RWPE2 (cell line): ENCODE measurements at regions not wholly inside any gene's neighbourhood (a gene's known extent, or its start where the extent isn't known, plus 50 kb on each side); places are given as distances from the start of the nearest gene placed in this dataset.

Experiments used
- ATAC-seq: fragments of 200-7000 bp; cut with Tn5 transposase; 3 replicates; pipeline ENCODE4 v1.9.1; 2021; ENCODE audit warnings: low read depth
- DNase-seq: peaks from one replicate; pipeline ENCODE4 v3.0.0-alpha.2; 2020; ENCODE audit warnings: low spot score
- H3K27ac ChIP-seq: fragments of 450-650 bp; 2 replicates; pipeline ENCODE4 v1.5.1; 2017; ENCODE audit warnings: mild to moderate bottlenecking; ENCODE audit not compliant: poor library complexity, severe bottlenecking
- H3K27me3 ChIP-seq: fragments of 250-450 bp; sonication (Bioruptor Pico); 2 replicates; pipeline ENCODE4 v1.5.1; 2021; ENCODE audit warnings: mild to moderate bottlenecking, moderate library complexity; ENCODE audit not compliant: insufficient read depth, poor library complexity, severe bottlenecking
- H3K36me3 ChIP-seq: fragments of 250-450 bp; sonication (Bioruptor Pico); 2 replicates; pipeline ENCODE4 v1.5.1; 2020; ENCODE audit warnings: low read depth, mild to moderate bottlenecking, moderate library complexity
- H3K4me1 ChIP-seq: fragments of 250-450 bp; sonication (Bioruptor Pico); 2 replicates; pipeline ENCODE4 v1.5.1; 2021; ENCODE audit warnings: mild to moderate bottlenecking, moderate library complexity; ENCODE audit not compliant: insufficient read depth, poor library complexity, severe bottlenecking
- H3K4me3 ChIP-seq: fragments of 250-450 bp; sonication (Bioruptor Pico); 2 replicates; pipeline ENCODE4 v1.5.1; 2021; ENCODE audit warnings: mild to moderate bottlenecking, moderate library complexity; ENCODE audit not compliant: severe bottlenecking
- H3K9me3 ChIP-seq: fragments of 250-450 bp; sonication (Bioruptor Pico); 2 replicates; pipeline ENCODE4 v1.5.1; 2021; ENCODE audit warnings: mild to moderate bottlenecking, moderate library complexity; ENCODE audit not compliant: severe bottlenecking
- CTCF ChIP-seq: fragments of 450-650 bp; IDR thresholded peaks from one replicate; pipeline ENCODE4 v1.5.1; 2017; ENCODE audit warnings: mild to moderate bottlenecking, moderate library complexity; ENCODE audit not compliant: poor library complexity, severe bottlenecking

DNA sequence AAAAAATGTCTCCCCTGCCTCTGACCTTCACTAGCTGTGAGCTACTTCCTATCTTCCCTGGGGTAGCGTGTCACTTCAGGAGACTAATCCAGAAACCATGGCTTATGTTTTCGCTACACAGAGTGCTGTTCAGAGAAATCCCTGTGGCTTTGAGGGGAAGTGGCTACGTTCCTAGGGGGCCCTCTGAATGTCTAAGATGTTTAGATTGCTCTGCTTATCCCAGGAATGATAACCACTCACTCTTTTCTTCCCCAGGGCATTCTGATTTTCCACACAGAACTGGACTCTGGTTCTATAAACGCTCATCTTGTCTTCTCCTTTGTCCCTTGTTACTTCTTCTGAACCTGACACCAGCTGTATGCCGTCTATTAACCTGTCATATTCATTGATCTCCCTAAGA is 572.5 kb downstream of the OLFM4 start:
- H3K4me1 ChIP-seq: no peaks in the 10 kb centered on the region
- TF ChIP-seq CTCF: no peak
- no peak overlapping the region for H3K4me3 ChIP-seq
- H3K27me3 ChIP-seq: no peaks in the 10 kb centered on the region
- no peaks in the 10 kb centered on the region for H3K36me3 ChIP-seq
- ATAC-seq (no peak), DNase-seq (no peak)
- no peak overlapping the region for H3K27ac ChIP-seq
- no peaks in the 10 kb centered on the region for H3K9me3 ChIP-seq

- Histone ChIP-seq H3K27ac (no peak overlapping the region), H3K27me3 (no peaks in the 10 kb centered on the region), H3K9me3 (no peaks in the 10 kb centered on the region), H3K4me1 (no peaks in the 10 kb centered on the region), H3K4me3 (no peak overlapping the region), H3K36me3 (no peaks in the 10 kb centered on the region)
- DNase-seq (no peak), ATAC-seq (no peak)
- TF ChIP-seq CTCF: no peak
These were observed 576.7 kb downstream of the OLFM4 start for GRCh38 chr13:53605326-53605725.

- no peak overlapping the region for H3K27ac ChIP-seq
- ATAC-seq: no peak
These were observed 583.6 kb downstream of the OLFM4 start for GRCh38 chr13:53612200-53612599.

GRCh38 chr13:53622456-53622855 is 593.8 kb downstream of the OLFM4 start:
- Histone ChIP-seq H3K27ac (no peak overlapping the region), H3K9me3 (no peaks in the 10 kb centered on the region), H3K4me1 (no peaks in the 10 kb centered on the region), H3K27me3 (no peaks in the 10 kb centered on the region), H3K36me3 (no peaks in the 10 kb centered on the region), H3K4me3 (no peak overlapping the region)
- TF ChIP-seq CTCF: no peak
- ATAC-seq (no peak), DNase-seq (no peak)

More at GRCh38 chr13:53612200-53612599, 583.6 kb downstream of the OLFM4 start:
- H3K9me3 ChIP-seq: no peaks in the 10 kb centered on the region
- H3K4me1 ChIP-seq: no peaks in the 10 kb centered on the region
- H3K27me3 ChIP-seq: peaks cover 2% of the 10 kb centered on the region
- TF ChIP-seq CTCF: no peak
- no peak overlapping the region for H3K4me3 ChIP-seq
- DNase-seq: no peak
- no peaks in the 10 kb centered on the region for H3K36me3 ChIP-seq

DNA sequence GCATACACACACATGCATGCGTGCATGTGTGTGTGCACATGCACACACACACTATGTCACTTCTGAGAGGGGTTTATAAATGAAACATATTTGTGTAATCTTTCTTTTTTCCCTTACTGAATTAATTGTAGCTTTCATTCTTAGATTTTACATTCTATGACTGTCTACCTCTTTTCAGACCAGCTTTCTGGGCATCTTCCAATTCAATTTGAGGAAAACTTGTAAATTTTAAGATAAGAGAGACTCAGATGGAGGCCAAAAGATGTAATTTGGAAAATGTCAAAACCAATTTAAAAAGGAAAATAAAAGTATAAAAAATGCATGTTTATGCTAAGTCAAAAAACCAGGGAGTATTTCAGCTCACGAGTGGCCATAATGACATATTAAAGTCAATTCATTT is 594.5 kb downstream of the OLFM4 start:
- Histone ChIP-seq H3K27ac (no peak overlapping the region), H3K9me3 (no peaks in the 10 kb centered on the region), H3K27me3 (no peaks in the 10 kb centered on the region), H3K4me3 (no peak overlapping the region), H3K4me1 (no peaks in the 10 kb centered on the region), H3K36me3 (no peaks in the 10 kb centered on the region)
- DNase-seq: no peak
- ATAC-seq: no peak
- no peak for TF ChIP-seq CTCF
